PC-3 (cell line): ENCODE measurements at regions not wholly inside any gene's neighbourhood (a gene's known extent, or its start where the extent isn't known, plus 50 kb on each side); places are given as distances from the start of the nearest gene placed in this dataset.

Experiments used
- EZH2 ChIP-seq: fragments of 300-600 bp; sonication (generic); IDR thresholded peaks from one replicate; pipeline ENCODE4 v1.6.1; 2017; ENCODE audit warnings: antibody characterized with exemption, mild to moderate bottlenecking, low read length; ENCODE audit not compliant: unreplicated experiment
- TF ChIP-seq, protein P1 (sequence below): fragments of 300-600 bp; sonication (generic); conservative IDR thresholded peaks from 2 replicates; pipeline ENCODE4 v1.5.1; 2017; ENCODE audit warnings: antibody characterized with exemption, low read depth, mild to moderate bottlenecking, low read length

- TF ChIP-seq, protein P1, sequence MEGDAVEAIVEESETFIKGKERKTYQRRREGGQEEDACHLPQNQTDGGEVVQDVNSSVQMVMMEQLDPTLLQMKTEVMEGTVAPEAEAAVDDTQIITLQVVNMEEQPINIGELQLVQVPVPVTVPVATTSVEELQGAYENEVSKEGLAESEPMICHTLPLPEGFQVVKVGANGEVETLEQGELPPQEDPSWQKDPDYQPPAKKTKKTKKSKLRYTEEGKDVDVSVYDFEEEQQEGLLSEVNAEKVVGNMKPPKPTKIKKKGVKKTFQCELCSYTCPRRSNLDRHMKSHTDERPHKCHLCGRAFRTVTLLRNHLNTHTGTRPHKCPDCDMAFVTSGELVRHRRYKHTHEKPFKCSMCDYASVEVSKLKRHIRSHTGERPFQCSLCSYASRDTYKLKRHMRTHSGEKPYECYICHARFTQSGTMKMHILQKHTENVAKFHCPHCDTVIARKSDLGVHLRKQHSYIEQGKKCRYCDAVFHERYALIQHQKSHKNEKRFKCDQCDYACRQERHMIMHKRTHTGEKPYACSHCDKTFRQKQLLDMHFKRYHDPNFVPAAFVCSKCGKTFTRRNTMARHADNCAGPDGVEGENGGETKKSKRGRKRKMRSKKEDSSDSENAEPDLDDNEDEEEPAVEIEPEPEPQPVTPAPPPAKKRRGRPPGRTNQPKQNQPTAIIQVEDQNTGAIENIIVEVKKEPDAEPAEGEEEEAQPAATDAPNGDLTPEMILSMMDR, result no peak
- no peak for TF ChIP-seq EZH2
Observed at GRCh38 chr6:140124498-140124897, 750.0 kb upstream of the CITED2 start.
